ENCODE measurements at regions not wholly inside any gene's neighbourhood (a gene's known extent, or its start where the extent isn't known, plus 50 kb on each side); places are given as distances from the start of the nearest gene placed in this dataset.
"Not testable (repeated sequence)": the region's sequence is repeated elsewhere in the genome, so short reads cannot be mapped to it uniquely, and the experiment has no call there.

DNA sequence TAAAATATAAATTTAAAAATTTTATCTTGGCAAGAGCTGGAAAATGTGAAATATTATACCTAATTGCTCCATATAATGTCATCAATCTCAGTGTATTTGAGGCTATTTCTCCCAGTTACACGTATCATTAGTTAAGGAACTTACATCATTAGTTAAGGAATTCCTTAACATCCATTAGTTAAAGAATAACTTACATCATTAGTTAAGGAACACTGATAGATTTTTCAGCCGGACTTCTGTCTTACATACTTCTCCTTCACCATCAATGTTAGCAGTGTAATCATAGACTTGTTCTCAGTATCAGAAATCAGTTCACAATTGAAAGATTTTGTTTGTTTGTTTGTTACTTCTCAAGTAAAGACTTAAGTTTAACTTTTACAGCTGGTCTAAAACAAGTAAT is 524.4 kb upstream of the CHD1 start:
- Mint-ChIP-seq H3K9me3 (no peaks in the 10 kb centered on the region), H3K4me3 (no peak overlapping the region), H3K36me3 (no peaks in the 10 kb centered on the region), H3K4me1 (no peaks in the 10 kb centered on the region), H3K27me3 (no peaks in the 10 kb centered on the region), H3K27ac (no peak overlapping the region)
- ATAC-seq (ENCODE audit: low read depth) (no peak), DNase-seq (no peak)
- POLR2A ChIA-PET = no interaction called here

DNA sequence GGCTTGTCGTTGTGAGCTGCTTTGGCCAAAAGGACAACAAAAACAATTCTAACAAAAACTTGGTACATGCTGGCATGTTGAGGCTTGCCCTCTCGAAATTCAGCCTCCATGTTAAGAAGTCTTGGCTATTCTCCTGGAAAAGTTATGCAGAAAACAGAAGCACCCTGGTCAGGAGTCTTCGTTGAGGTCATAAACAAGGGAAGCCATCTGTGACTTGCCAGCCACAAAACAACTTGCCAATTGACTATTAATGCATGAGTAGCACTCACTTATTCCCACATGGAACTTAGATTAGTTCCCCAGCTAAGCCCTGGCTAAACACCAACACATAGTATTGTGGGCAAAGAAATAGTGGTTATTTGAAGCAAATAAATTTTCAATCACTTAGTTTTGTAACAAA is 521.0 kb upstream of the CHD1 start:
- Mint-ChIP-seq H3K4me1 (no peaks in the 10 kb centered on the region), H3K27me3 (no peaks in the 10 kb centered on the region), H3K9me3 (no peaks in the 10 kb centered on the region), H3K4me3 (no peak overlapping the region), H3K36me3 (no peaks in the 10 kb centered on the region), H3K27ac (no peak overlapping the region)
- DNase-seq = no peak
- POLR2A ChIA-PET = no interaction called here
- no peak for ATAC-seq (ENCODE audit: low read depth)

GRCh38 chr5:99445805-99446204 is 517.0 kb upstream of the CHD1 start:
- Mint-ChIP-seq H3K9me3 (no peaks in the 10 kb centered on the region), H3K4me3 (no peak overlapping the region), H3K27me3 (no peaks in the 10 kb centered on the region), H3K27ac (no peak overlapping the region), H3K36me3 (no peaks in the 10 kb centered on the region), H3K4me1 (no peaks in the 10 kb centered on the region)
- no peak for ATAC-seq (ENCODE audit: low read depth)
- POLR2A ChIA-PET = no interaction called here
- no peak for DNase-seq

GRCh38 chr5:99441235-99441634 is 512.4 kb upstream of the CHD1 start:
- Mint-ChIP-seq H3K4me3 (no peak overlapping the region), H3K27me3 (no peaks in the 10 kb centered on the region), H3K9me3 (no peaks in the 10 kb centered on the region), H3K4me1 (no peaks in the 10 kb centered on the region), H3K36me3 (no peaks in the 10 kb centered on the region), H3K27ac (no peak overlapping the region)
- DNase-seq (no peak), ATAC-seq (ENCODE audit: low read depth) (no peak)
- POLR2A ChIA-PET = no interaction called here

- Mint-ChIP-seq H3K9me3 (no peaks in the 10 kb centered on the region), H3K4me1 (no peaks in the 10 kb centered on the region), H3K27ac (no peak overlapping the region), H3K36me3 (no peaks in the 10 kb centered on the region), H3K27me3 (no peaks in the 10 kb centered on the region), H3K4me3 (no peak overlapping the region)
- POLR2A ChIA-PET = no interaction called here
- DNase-seq = no peak
- ATAC-seq (ENCODE audit: low read depth) = no peak
Measured at GRCh38 chr5:99438619-99439018, 509.8 kb upstream of the CHD1 start.

DNA sequence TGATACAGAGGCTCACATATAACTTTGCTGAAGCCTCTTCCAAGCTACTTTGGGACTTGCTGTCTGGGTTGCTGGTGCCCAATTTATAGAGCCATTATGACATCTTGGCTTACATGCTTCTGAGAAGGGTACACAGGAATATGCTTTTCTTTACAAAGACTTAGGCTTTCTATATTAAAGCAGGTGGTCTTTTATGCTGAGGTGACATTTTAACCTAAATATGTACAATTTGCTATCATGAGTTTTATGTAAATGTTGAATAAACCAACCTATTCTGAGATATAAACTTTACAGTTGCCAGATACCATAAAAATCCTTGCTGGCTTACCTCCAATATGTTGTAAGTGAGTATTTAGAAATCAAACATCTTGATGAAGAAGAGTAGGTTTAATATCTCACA is 509.2 kb upstream of the CHD1 start:
- POLR2A ChIA-PET = no interaction called here
- no peak overlapping the region for H3K27ac Mint-ChIP-seq
- DNase-seq (no peak), ATAC-seq (ENCODE audit: low read depth) (no peak)
- H3K36me3 Mint-ChIP-seq = no peaks in the 10 kb centered on the region
- no peak overlapping the region for H3K4me3 Mint-ChIP-seq
- H3K4me1 Mint-ChIP-seq = no peaks in the 10 kb centered on the region
- no peaks in the 10 kb centered on the region for H3K27me3 Mint-ChIP-seq
- no peaks in the 10 kb centered on the region for H3K9me3 Mint-ChIP-seq

DNA sequence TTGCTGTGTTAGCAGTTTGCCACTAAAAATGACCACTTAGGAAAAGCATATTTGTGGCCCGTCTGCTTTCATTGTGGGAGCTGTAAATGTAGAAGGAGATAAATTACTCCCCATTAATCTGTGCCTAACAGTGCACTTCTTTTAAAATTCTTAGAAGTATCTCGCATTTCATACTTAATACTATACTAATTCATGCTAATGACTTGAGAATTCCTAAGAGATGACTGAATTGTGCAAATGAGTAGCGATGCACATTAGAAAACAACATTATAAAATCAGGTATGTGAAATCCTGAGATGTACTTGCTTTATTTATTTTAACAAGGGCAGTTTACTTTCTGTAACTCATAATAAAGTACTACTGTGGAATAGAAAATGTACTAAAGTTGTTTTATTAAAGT is 494.6 kb upstream of the CHD1 start:
- POLR2A ChIA-PET; H3K27me3 Mint-ChIP-seq; ATAC-seq (ENCODE audit: low read depth); H3K4me3 Mint-ChIP-seq; H3K27ac Mint-ChIP-seq; H3K9me3 Mint-ChIP-seq; DNase-seq; H3K4me1 Mint-ChIP-seq; H3K36me3 Mint-ChIP-seq: not testable (repeated sequence)

GRCh38 chr5:99418640-99419039 is 489.8 kb upstream of the CHD1 start:
- H3K9me3 Mint-ChIP-seq; H3K27ac Mint-ChIP-seq; H3K4me1 Mint-ChIP-seq; DNase-seq; ATAC-seq (ENCODE audit: low read depth); POLR2A ChIA-PET; H3K27me3 Mint-ChIP-seq; H3K36me3 Mint-ChIP-seq; H3K4me3 Mint-ChIP-seq: not testable (repeated sequence)

DNA sequence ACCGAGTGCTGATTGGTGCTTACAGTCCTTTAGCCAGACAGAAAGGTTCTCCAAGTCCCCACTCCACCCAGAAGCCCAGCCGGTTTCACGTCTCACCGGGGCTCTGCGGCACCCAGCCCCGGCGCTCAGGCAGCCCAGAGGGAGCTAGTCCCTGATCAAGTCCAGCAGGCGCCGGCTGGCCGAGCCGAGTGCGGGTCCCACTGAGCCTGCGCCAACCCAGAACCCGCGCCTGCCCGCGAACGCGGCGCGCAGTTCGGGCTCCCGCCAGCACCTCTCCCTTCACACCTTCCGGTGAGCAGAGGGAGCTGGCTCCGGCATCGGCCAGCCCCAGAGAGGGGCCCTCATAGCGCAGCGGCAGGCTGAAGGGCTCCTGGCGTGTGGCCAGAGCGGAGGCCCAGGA is 481.6 kb upstream of the CHD1 start:
- H3K36me3 Mint-ChIP-seq; H3K4me1 Mint-ChIP-seq; ATAC-seq (ENCODE audit: low read depth); H3K4me3 Mint-ChIP-seq; H3K27me3 Mint-ChIP-seq; H3K27ac Mint-ChIP-seq; H3K9me3 Mint-ChIP-seq; POLR2A ChIA-PET: not testable (repeated sequence)
- peak; percentile 22 for DNase-seq

DNA sequence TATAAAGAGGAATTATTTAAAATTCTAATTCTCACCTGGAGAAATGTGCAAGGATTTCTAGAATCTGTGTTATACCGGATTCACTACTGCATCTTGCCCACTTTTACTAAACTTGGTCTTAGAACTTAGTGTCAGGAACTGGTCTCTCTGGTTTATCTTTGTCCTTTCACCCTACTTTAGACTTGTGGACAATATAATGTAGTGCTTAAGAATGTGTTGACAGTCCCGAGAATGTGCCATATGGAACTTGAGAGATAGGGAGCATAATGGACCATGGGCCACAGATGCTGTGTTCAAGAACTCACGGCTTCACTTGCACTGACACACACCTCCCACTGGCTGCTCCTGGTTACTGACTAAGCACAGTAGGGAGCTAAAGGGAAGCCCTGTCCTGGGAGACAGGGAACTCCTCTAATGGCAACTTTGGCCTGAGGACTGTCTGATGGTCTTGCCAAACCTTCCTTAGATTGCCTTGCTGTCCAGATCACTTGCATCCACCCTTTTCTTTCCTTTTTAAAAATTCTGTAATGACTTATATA is 476.0 kb upstream of the CHD1 start:
- DNase-seq; H3K36me3 Mint-ChIP-seq; POLR2A ChIA-PET; H3K4me3 Mint-ChIP-seq; ATAC-seq (ENCODE audit: low read depth); H3K9me3 Mint-ChIP-seq; H3K27ac Mint-ChIP-seq; H3K4me1 Mint-ChIP-seq; H3K27me3 Mint-ChIP-seq: not testable (repeated sequence)

- H3K4me3 Mint-ChIP-seq; DNase-seq; POLR2A ChIA-PET; H3K9me3 Mint-ChIP-seq; H3K27ac Mint-ChIP-seq; H3K4me1 Mint-ChIP-seq; ATAC-seq (ENCODE audit: low read depth); H3K27me3 Mint-ChIP-seq; H3K36me3 Mint-ChIP-seq: not testable (repeated sequence)
Measured at GRCh38 chr5:99400571-99400970, 471.8 kb upstream of the CHD1 start.

- POLR2A ChIA-PET = no interaction called here
- no peaks in the 10 kb centered on the region for H3K27me3 Mint-ChIP-seq
- ATAC-seq (ENCODE audit: low read depth) (no peak), DNase-seq (no peak)
- H3K36me3 Mint-ChIP-seq = no peaks in the 10 kb centered on the region
- H3K4me1 Mint-ChIP-seq = no peaks in the 10 kb centered on the region
- H3K9me3 Mint-ChIP-seq = no peaks in the 10 kb centered on the region
- no peak overlapping the region for H3K27ac Mint-ChIP-seq
- no peak overlapping the region for H3K4me3 Mint-ChIP-seq
Measured at GRCh38 chr5:99398976-99399375, 470.2 kb upstream of the CHD1 start.

- Mint-ChIP-seq H3K4me1 (no peaks in the 10 kb centered on the region), H3K36me3 (no peaks in the 10 kb centered on the region), H3K27me3 (no peaks in the 10 kb centered on the region), H3K4me3 (no peak overlapping the region), H3K9me3 (peaks cover 3% of the 10 kb centered on the region), H3K27ac (no peak overlapping the region)
- ATAC-seq (ENCODE audit: low read depth) (no peak), DNase-seq (no peak)
- POLR2A ChIA-PET = no interaction called here
Measured at GRCh38 chr5:99386406-99387077, 457.7 kb upstream of the CHD1 start.

DNA sequence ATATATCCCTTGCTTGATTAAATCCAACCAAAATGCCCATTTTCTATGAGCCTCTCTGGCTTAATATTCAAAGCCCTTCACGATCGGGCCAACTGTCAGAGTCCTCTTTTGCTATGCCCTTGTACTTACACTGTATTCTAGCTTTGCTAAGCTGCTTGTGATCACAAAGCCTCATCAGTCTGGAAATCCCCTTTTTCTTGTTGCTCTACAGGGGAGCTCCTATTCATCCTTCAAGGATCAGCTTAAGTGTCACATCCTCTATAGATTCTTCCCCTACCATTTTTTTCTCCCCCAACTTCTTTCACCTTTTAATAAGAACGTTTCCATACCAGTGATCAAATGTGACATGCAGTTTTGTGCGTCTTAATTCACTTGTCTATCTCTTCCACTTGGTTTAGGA is 450.4 kb upstream of the CHD1 start:
- DNase-seq = no peak
- Mint-ChIP-seq H3K36me3 (no peaks in the 10 kb centered on the region), H3K9me3 (peaks cover 3% of the 10 kb centered on the region), H3K4me1 (no peaks in the 10 kb centered on the region), H3K4me3 (no peak overlapping the region), H3K27me3 (no peaks in the 10 kb centered on the region), H3K27ac (no peak overlapping the region)
- POLR2A ChIA-PET = no interaction called here
- no peak for ATAC-seq (ENCODE audit: low read depth)

- no peak for ATAC-seq (ENCODE audit: low read depth)
- Mint-ChIP-seq H3K4me1 (no peaks in the 10 kb centered on the region), H3K9me3 (peaks cover 2% of the 10 kb centered on the region), H3K27me3 (no peaks in the 10 kb centered on the region), H3K27ac (no peak overlapping the region), H3K36me3 (no peaks in the 10 kb centered on the region), H3K4me3 (no peak overlapping the region)
- no peak for DNase-seq
- POLR2A ChIA-PET = no interaction called here
Measured at GRCh38 chr5:99378443-99378842, 449.6 kb upstream of the CHD1 start.
